ENCODE measurements at regions not wholly inside any gene's neighbourhood (a gene's known extent, or its start where the extent isn't known, plus 50 kb on each side); places are given as distances from the start of the nearest gene placed in this dataset.

GRCh38 chr6:44538131-44538806 lies 150.8 kb downstream of the CDC5L start:
- TF ChIP-seq CTCF (IDR thresholded peaks at IDR 0.05; ENCODE audit: borderline replicate concordance, insufficient read depth, low read depth, low read length), result no peak
- no peak overlapping the region for H3K4me3 ChIP-seq (ENCODE audit: low read depth, low read length)

GRCh38 chr6:44538807-44539201 lies 151.3 kb downstream of the CDC5L start:
- no peak overlapping the region for H3K4me3 ChIP-seq (ENCODE audit: low read depth, low read length)
- no peak for TF ChIP-seq CTCF (IDR thresholded peaks at IDR 0.05; ENCODE audit: borderline replicate concordance, insufficient read depth, low read depth, low read length)

GRCh38 chr6:44539701-44540355 lies 152.3 kb downstream of the CDC5L start:
- no peak for TF ChIP-seq CTCF (IDR thresholded peaks at IDR 0.05; ENCODE audit: borderline replicate concordance, insufficient read depth, low read depth, low read length)
- no peak overlapping the region for H3K4me3 ChIP-seq (ENCODE audit: low read depth, low read length)

- TF ChIP-seq CTCF (IDR thresholded peaks at IDR 0.05; ENCODE audit: borderline replicate concordance, insufficient read depth, low read depth, low read length), result no peak
Observed at GRCh38 chr6:44540881-44541280, 153.4 kb downstream of the CDC5L start.

GRCh38 chr6:44542401-44543116 lies 155.1 kb downstream of the CDC5L start:
- no peak overlapping the region for H3K4me3 ChIP-seq (ENCODE audit: low read depth, low read length)
- TF ChIP-seq CTCF (IDR thresholded peaks at IDR 0.05; ENCODE audit: borderline replicate concordance, insufficient read depth, low read depth, low read length), result no peak

More at GRCh38 chr6:44540881-44541280, 153.4 kb downstream of the CDC5L start:
- H3K4me3 ChIP-seq (ENCODE audit: low read depth, low read length), result no peak overlapping the region

- TF ChIP-seq CTCF (IDR thresholded peaks at IDR 0.05; ENCODE audit: borderline replicate concordance, insufficient read depth, low read depth, low read length), result no peak
- no peak overlapping the region for H3K4me3 ChIP-seq (ENCODE audit: low read depth, low read length)
Observed at GRCh38 chr6:44543664-44544063, 156.2 kb downstream of the CDC5L start.
